ENCODE measurements at regions not wholly inside any gene's neighbourhood (a gene's known extent, or its start where the extent isn't known, plus 50 kb on each side); places are given as distances from the start of the nearest gene placed in this dataset.
A peak's percentile ranks its signal among the peaks of the same experiment; 100 is the strongest.

- TF ChIP-seq ZFX (IDR thresholded peaks at IDR 0.05; ENCODE audit: borderline replicate concordance) (no peak), CTCF (IDR thresholded peaks at IDR 0.05) (no peak)
- H3K27ac ChIP-seq = no peak overlapping the region
Observed at GRCh38 chrX:80237072-80237471, 183.2 kb upstream of the TENT5D start.

- H3K27ac ChIP-seq = no peak overlapping the region
- no peak for TF ChIP-seq ZFX (IDR thresholded peaks at IDR 0.05; ENCODE audit: borderline replicate concordance)
- TF ChIP-seq CTCF (IDR thresholded peaks at IDR 0.05) = peak; percentile 13; the same call in 1 of the 2 replicates
Observed at GRCh38 chrX:80246271-80246670, 174.0 kb upstream of the TENT5D start.

GRCh38 chrX:80266287-80266686 lies 154.0 kb upstream of the TENT5D start:
- no peak for TF ChIP-seq ZFX (IDR thresholded peaks at IDR 0.05; ENCODE audit: borderline replicate concordance)
- TF ChIP-seq CTCF (IDR thresholded peaks at IDR 0.05) = no peak
- H3K27ac ChIP-seq = no peak overlapping the region

GRCh38 chrX:80266979-80267378 lies 153.3 kb upstream of the TENT5D start:
- no peak for TF ChIP-seq CTCF (IDR thresholded peaks at IDR 0.05)
- no peak for TF ChIP-seq ZFX (IDR thresholded peaks at IDR 0.05; ENCODE audit: borderline replicate concordance)

GRCh38 chrX:80267790-80268189 lies 152.5 kb upstream of the TENT5D start:
- no peak overlapping the region for H3K27ac ChIP-seq
- no peak for TF ChIP-seq CTCF (IDR thresholded peaks at IDR 0.05)
- TF ChIP-seq ZFX (IDR thresholded peaks at IDR 0.05; ENCODE audit: borderline replicate concordance) = no peak

More at GRCh38 chrX:80266979-80267378, 153.3 kb upstream of the TENT5D start:
- no peak overlapping the region for H3K27ac ChIP-seq

GRCh38 chrX:80282535-80282934 lies 137.7 kb upstream of the TENT5D start:
- TF ChIP-seq ZFX (IDR thresholded peaks at IDR 0.05; ENCODE audit: borderline replicate concordance) (no peak), CTCF (IDR thresholded peaks at IDR 0.05) (peak; percentile 38)
- no peak overlapping the region for H3K27ac ChIP-seq

GRCh38 chrX:80285131-80285773 lies 135.0 kb upstream of the TENT5D start:
- no peak overlapping the region for H3K27ac ChIP-seq
- TF ChIP-seq CTCF (IDR thresholded peaks at IDR 0.05) = peak; percentile 59
- TF ChIP-seq ZFX (IDR thresholded peaks at IDR 0.05; ENCODE audit: borderline replicate concordance) = no peak

Measured in 22Rv1 (cell line).